HL-60 (cell line): ENCODE measurements at regions not wholly inside any gene's neighbourhood (a gene's known extent, or its start where the extent isn't known, plus 50 kb on each side); places are given as distances from the start of the nearest gene placed in this dataset.

Experiments used
- CTCF ChIP-seq: IDR thresholded peaks from one replicate; pipeline ENCODE4 v1.5.1; 2011; ENCODE audit warnings: low read length, control low read depth, inconsistent platforms; ENCODE audit not compliant: insufficient read depth
- POLR2AphosphoS5 ChIP-seq: IDR thresholded peaks from 2 replicates; pipeline ENCODE4 v1.6.1; 2012; ENCODE audit warnings: low read depth

- TF ChIP-seq CTCF (no peak), POLR2AphosphoS5 (no peak)
Measured at GRCh38 chr3:71997066-71997653, 212.2 kb upstream of the PROK2 start.
